HepG2 (cell line): ENCODE measurements at regions not wholly inside any gene's neighbourhood (a gene's known extent, or its start where the extent isn't known, plus 50 kb on each side); places are given as distances from the start of the nearest gene placed in this dataset.

ENCODE experiments used
- ATAC-seq: fragments of 200-7000 bp; cut with Tn5 transposase; 3 replicates; pipeline ENCODE4 v1.9.1; 2020; ENCODE audit warnings: mild to moderate bottlenecking, moderate library complexity
- BruUV-seq: library from RNA; stranded (reverse); fragments of 400-500 nt; replicated peaks from 2 replicates; lab custom pipeline; 2021; lab: Mats Ljungman, UMichigan
- CTCF ChIA-PET: fragments of 300-600 bp; formaldehyde crosslinking; extraction: SDS; loops from one replicate; lab custom pipeline; 2021; ENCODE audit warnings: low total read pairs, inconsistent platforms, low intra/inter-chr PET ratio; lab: Yijun Ruan, JAX
- POLR2A ChIA-PET: fragments of 350-600 bp; sonication (Branson Sonifier 250); formaldehyde crosslinking; loops from one replicate; lab custom pipeline; 2020; ENCODE audit warnings: antibody characterized with exemption, inconsistent platforms; lab: Yijun Ruan, JAX
- DNase-seq: peaks from one replicate; pipeline ENCODE4 v3.0.0-alpha.2; 2015; ENCODE audit warnings: low spot score
- FAIRE-seq: peaks from 3 replicates; lab custom pipeline; 2011; peaks lifted over from hg19 to GRCh38; lab: Jason Lieb, UNC
- H2AFZ ChIP-seq: one replicate; pipeline ENCODE4 v1.6.1; 2011; ENCODE audit warnings: low read length, inconsistent platforms
- H3K27ac ChIP-seq: fragments of 300-600 bp; 3 replicates; pipeline ENCODE4 v1.8.0; 2011; ENCODE audit warnings: mixed run types, mild to moderate bottlenecking, mixed read lengths, low read length, inconsistent platforms; ENCODE audit not compliant: insufficient read depth; ENCODE audit errors: extremely low read length
- H3K27me3 ChIP-seq, 2 experiments: fragments of 200-600 bp in 1 of 2; 2 replicates in 1 of 2; 3 replicates in 1 of 2; pipeline versions ENCODE4 v1.6.0 to v1.8.0; 2011; ENCODE audit warnings: low read length in 2 of 2, mild to moderate bottlenecking in 2 of 2, moderate library complexity in 2 of 2, inconsistent platforms in 1 of 2; ENCODE audit not compliant: insufficient read depth in 2 of 2, control insufficient read depth in 1 of 2
- H3K36me3 ChIP-seq, 2 experiments: fragments of 200-600 bp in 1 of 2; replicated peaks in 1 of 2; 2 replicates in 1 of 2; 3 replicates in 1 of 2; pipeline versions ENCODE4 v1.5.1 to v1.8.0; 2011; ENCODE audit warnings: low read length in 2 of 2, inconsistent platforms in 1 of 2; ENCODE audit not compliant: insufficient read depth in 2 of 2, control insufficient read depth in 1 of 2
- H3K4me1 ChIP-seq: 2 replicates; pipeline ENCODE4 v1.5.1; 2012; ENCODE audit warnings: low read length, inconsistent platforms; ENCODE audit not compliant: insufficient read depth
- H3K4me2 ChIP-seq: 2 replicates; pipeline ENCODE4 v1.6.0; 2011; ENCODE audit warnings: low read depth, low read length, inconsistent platforms
- H3K4me3 ChIP-seq, 3 experiments: fragments of 200-600 bp in 1 of 3; sonication (generic), shearing (Covaris generic) in 1 of 3; replicated peaks in 1 of 3; 2 replicates each; pipeline ENCODE4 v1.5.1; 2011 to 2016; ENCODE audit warnings: low read length in 3 of 3, inconsistent platforms in 2 of 3, low read depth in 2 of 3, mild to moderate bottlenecking in 2 of 3, control low read depth in 1 of 3, mixed read lengths in 1 of 3; ENCODE audit not compliant: insufficient read depth in 1 of 3
- H3K79me2 ChIP-seq: one replicate; pipeline ENCODE4 v1.6.1; 2011; ENCODE audit warnings: low read length, inconsistent platforms; ENCODE audit not compliant: insufficient read depth
- H3K9ac ChIP-seq: 2 replicates; pipeline ENCODE4 v1.6.0; 2011; ENCODE audit warnings: mild to moderate bottlenecking, low read depth, low read length, inconsistent platforms; ENCODE audit not compliant: insufficient read depth
- H3K9me3 ChIP-seq: 2 replicates; pipeline ENCODE4 v1.5.1; 2012; ENCODE audit warnings: mild to moderate bottlenecking, low read length
- H4K20me1 ChIP-seq: 2 replicates; pipeline ENCODE4 v1.6.0; 2011; ENCODE audit warnings: inconsistent platforms, mild to moderate bottlenecking, low read length, moderate library complexity; ENCODE audit not compliant: insufficient read depth
- ARNTL ChIP-seq: sonication (generic); formaldehyde crosslinking; IDR thresholded peaks from 2 replicates; pipeline ENCODE4 v1.4.0; 2020; ENCODE audit warnings: mild to moderate bottlenecking, missing genetic modification reagents
- CCAR2 ChIP-seq: fragments of 200-400 bp; formaldehyde crosslinking; optimal IDR thresholded peaks from 2 replicates; pipeline ENCODE3; 2018; ENCODE audit warnings: low read depth, mild to moderate bottlenecking, low read length, moderate library complexity
- GATA4 ChIP-seq: sonication (generic); IDR thresholded peaks from 2 replicates; pipeline ENCODE4 v1.6.1; 2016; ENCODE audit warnings: antibody characterized with exemption, low read depth, borderline replicate concordance
- KMT2A ChIP-seq: sonication (generic); formaldehyde crosslinking; IDR thresholded peaks from 2 replicates; pipeline ENCODE4 v1.4.0; 2020; ENCODE audit warnings: missing genetic modification reagents
- PHF5A ChIP-seq: IDR thresholded peaks from one replicate; pipeline ENCODE4 v1.6.1; 2018; ENCODE audit warnings: low read depth, missing genetic modification reagents; ENCODE audit not compliant: unreplicated experiment
- ZBTB38 ChIP-seq: sonication (generic); formaldehyde crosslinking; IDR thresholded peaks from 2 replicates; pipeline ENCODE4 v1.5.1; 2020; ENCODE audit warnings: mild to moderate bottlenecking, missing genetic modification reagents
- ZNF441 ChIP-seq: sonication (generic); formaldehyde crosslinking; IDR thresholded peaks from 2 replicates; pipeline ENCODE4 v1.7.0; 2021; ENCODE audit warnings: missing genetic modification reagents, borderline replicate concordance
- WGBS: methylation state at CpG from one replicate; pipeline ENCODE4 v1.1.6; 2017; ENCODE audit warnings: low lambda C conversion rate; 5-methylcytosine and 5-hydroxymethylcytosine counted together
- in situ Hi-C: cut with HindIII; loops from 2 replicates; pipeline ENCODE4 v1.10.0; 2017; ENCODE audit warnings: low pct_unique_long_range_greater_than_20kb; ENCODE audit not compliant: extremely low pct_ligation_motif_present
- intact Hi-C: fragments of 100-400 bp; cut with micrococcal nuclease; formaldehyde crosslinking; loops from one replicate; pipeline ENCODE4 v1.10.0; 2022; ENCODE audit not compliant: unreplicated experiment
- TF ChIP-seq, protein P1 (sequence below): sonication (generic); formaldehyde crosslinking; IDR thresholded peaks from 2 replicates; pipeline ENCODE4 v1.5.0; 2020; ENCODE audit warnings: mild to moderate bottlenecking, missing genetic modification reagents
- TF ChIP-seq, protein P2 (sequence below): IDR thresholded peaks from 2 replicates; pipeline ENCODE4 v1.6.1; 2016; ENCODE audit warnings: mild to moderate bottlenecking
- TF ChIP-seq, protein P3 (sequence below): sonication (generic); formaldehyde crosslinking; IDR thresholded peaks from 2 replicates; pipeline ENCODE4 v1.8.1; 2023; ENCODE audit warnings: missing genetic modification reagents, inconsistent platforms, borderline replicate concordance
- TF ChIP-seq, protein P4 (sequence below): sonication (generic); formaldehyde crosslinking; conservative IDR thresholded peaks from 2 replicates; pipeline ENCODE4 v1.8.0; 2022; ENCODE audit warnings: low read depth, missing genetic modification reagents

DNA sequence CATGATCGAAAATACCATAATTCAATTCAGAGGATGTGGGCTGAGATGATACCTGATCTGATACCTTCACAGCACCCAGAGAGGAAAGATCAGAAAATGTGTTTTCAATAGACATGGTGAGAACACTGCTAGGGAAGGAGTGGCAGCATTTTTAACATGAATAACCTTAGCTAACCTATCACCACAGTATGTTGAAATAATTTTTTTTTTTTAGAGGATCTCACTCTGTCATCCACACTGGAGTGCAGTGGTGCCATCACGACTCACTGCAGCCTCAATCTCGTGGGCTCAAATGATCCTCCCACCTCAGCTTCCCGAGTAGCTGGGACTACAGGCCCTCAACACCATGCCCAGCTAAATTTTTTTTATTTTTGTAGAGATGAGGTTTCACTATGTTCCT lies 90.5 kb upstream of the RAPGEF2 start:
- no peak for ATAC-seq
- Histone ChIP-seq H3K36me3 (no peaks in the 10 kb centered on the region), H3K4me3 (no peak overlapping the region), H3K27me3 (no peaks in the 10 kb centered on the region), H2AFZ (no peak overlapping the region), H3K27ac (no peak overlapping the region), H3K9ac (no peak overlapping the region), H3K9me3 (no peaks in the 10 kb centered on the region), H4K20me1 (no peaks in the 10 kb centered on the region), H3K79me2 (no peaks in the 10 kb centered on the region), H3K4me2 (no peak overlapping the region), H3K4me1 (peaks cover 38% of the 10 kb centered on the region)
- in situ Hi-C loops = loop anchor here (10.0 to 25.0 kb wide), 2 partner anchors 158 to 275 kb away; no protein-coding TSS in a partner anchor
- no peak for TF ChIP-seq ARNTL (CRISPR knock-in tag)
- no peak for TF ChIP-seq GATA4
- TF ChIP-seq, protein P1, sequence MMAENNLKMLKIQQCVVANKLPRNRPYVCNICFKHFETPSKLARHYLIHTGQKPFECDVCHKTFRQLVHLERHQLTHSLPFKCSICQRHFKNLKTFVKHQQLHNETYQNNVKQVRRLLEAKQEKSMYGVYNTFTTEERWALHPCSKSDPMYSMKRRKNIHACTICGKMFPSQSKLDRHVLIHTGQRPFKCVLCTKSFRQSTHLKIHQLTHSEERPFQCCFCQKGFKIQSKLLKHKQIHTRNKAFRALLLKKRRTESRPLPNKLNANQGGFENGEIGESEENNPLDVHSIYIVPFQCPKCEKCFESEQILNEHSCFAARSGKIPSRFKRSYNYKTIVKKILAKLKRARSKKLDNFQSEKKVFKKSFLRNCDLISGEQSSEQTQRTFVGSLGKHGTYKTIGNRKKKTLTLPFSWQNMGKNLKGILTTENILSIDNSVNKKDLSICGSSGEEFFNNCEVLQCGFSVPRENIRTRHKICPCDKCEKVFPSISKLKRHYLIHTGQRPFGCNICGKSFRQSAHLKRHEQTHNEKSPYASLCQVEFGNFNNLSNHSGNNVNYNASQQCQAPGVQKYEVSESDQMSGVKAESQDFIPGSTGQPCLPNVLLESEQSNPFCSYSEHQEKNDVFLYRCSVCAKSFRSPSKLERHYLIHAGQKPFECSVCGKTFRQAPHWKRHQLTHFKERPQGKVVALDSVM = no peak
- no peak for TF ChIP-seq KMT2A (CRISPR knock-in tag)
- DNase-seq = no peak
- BruUV-seq = no TSS peak
- no peak for FAIRE-seq
- ChIA-PET CTCF (no interaction called here), POLR2A (no interaction called here)
- WGBS = 26% methylated on average over 4 of the region's 4 CpGs
- intact Hi-C loops = loop anchor here (10.0 kb wide), 1 partner anchor 158 kb away; no protein-coding TSS in a partner anchor

DNA sequence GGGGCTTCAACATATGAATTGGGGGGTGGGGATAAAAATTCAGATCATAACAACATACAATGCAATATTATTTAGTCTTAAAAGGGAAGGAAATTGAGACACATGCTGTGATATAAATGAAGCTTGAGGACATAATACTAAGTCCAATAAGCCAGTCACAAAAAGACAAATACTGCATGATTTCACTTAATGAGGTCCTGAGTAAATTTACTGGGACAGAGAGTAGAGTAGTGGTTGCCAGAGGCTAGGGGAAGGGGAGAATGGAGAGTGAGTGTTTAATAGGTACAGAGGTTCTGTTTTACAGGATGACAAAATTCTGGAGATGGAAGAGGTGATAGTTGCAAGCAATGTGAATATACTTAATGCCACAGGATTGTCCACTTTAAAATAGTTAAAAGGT lies 89.2 kb upstream of the RAPGEF2 start:
- DNase-seq (no peak), ATAC-seq (no peak)
- no peak overlapping the region for H3K4me2 ChIP-seq
- POLR2A ChIA-PET = no interaction called here
- H3K4me3 ChIP-seq = no peak overlapping the region
- H3K36me3 ChIP-seq = no peaks in the 10 kb centered on the region
- TF ChIP-seq, protein P2, sequence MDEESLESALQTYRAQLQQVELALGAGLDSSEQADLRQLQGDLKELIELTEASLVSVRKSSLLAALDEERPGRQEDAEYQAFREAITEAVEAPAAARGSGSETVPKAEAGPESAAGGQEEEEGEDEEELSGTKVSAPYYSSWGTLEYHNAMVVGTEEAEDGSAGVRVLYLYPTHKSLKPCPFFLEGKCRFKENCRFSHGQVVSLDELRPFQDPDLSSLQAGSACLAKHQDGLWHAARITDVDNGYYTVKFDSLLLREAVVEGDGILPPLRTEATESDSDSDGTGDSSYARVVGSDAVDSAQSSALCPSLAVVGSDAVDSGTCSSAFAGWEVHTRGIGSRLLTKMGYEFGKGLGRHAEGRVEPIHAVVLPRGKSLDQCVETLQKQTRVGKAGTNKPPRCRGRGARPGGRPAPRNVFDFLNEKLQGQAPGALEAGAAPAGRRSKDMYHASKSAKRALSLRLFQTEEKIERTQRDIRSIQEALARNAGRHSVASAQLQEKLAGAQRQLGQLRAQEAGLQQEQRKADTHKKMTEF = no peak
- TF ChIP-seq CCAR2 (no peak), ZNF441 (CRISPR knock-in tag) (no peak), PHF5A (no peak), ZBTB38 (CRISPR knock-in tag) (no peak)
- TF ChIP-seq, protein P3, sequence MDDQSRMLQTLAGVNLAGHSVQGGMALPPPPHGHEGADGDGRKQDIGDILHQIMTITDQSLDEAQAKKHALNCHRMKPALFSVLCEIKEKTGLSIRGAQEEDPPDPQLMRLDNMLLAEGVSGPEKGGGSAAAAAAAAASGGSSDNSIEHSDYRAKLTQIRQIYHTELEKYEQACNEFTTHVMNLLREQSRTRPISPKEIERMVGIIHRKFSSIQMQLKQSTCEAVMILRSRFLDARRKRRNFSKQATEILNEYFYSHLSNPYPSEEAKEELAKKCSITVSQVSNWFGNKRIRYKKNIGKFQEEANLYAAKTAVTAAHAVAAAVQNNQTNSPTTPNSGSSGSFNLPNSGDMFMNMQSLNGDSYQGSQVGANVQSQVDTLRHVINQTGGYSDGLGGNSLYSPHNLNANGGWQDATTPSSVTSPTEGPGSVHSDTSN (CRISPR knock-in tag) = no peak
- TF ChIP-seq, protein P4, sequence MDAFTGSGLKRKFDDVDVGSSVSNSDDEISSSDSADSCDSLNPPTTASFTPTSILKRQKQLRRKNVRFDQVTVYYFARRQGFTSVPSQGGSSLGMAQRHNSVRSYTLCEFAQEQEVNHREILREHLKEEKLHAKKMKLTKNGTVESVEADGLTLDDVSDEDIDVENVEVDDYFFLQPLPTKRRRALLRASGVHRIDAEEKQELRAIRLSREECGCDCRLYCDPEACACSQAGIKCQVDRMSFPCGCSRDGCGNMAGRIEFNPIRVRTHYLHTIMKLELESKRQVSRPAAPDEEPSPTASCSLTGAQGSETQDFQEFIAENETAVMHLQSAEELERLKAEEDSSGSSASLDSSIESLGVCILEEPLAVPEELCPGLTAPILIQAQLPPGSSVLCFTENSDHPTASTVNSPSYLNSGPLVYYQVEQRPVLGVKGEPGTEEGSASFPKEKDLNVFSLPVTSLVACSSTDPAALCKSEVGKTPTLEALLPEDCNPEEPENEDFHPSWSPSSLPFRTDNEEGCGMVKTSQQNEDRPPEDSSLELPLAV (CRISPR knock-in tag) = no peak
- TF ChIP-seq, all 625 proteins: peak for 0
- intact Hi-C loops = loop anchor here (10.0 kb wide), 1 partner anchor 159 kb away; no protein-coding TSS in a partner anchor
- no TSS peak for BruUV-seq
- in situ Hi-C loops = loop anchor here (10.0 to 25.0 kb wide), 2 partner anchors 159 to 276 kb away; no protein-coding TSS in a partner anchor
- no peak overlapping the region for H3K27ac ChIP-seq
- H3K27me3 ChIP-seq = no peaks in the 10 kb centered on the region
- H4K20me1 ChIP-seq = no peaks in the 10 kb centered on the region
- no peaks in the 10 kb centered on the region for H3K79me2 ChIP-seq
- no peak overlapping the region for H3K9ac ChIP-seq
- no peaks in the 10 kb centered on the region for H3K9me3 ChIP-seq
- peaks cover 41% of the 10 kb centered on the region for H3K4me1 ChIP-seq
- FAIRE-seq = no peak
- H2AFZ ChIP-seq = no peak overlapping the region
- CTCF ChIA-PET = no interaction called here
